HepG2 (cell line): ENCODE measurements at regions not wholly inside any gene's neighbourhood (a gene's known extent, or its start where the extent isn't known, plus 50 kb on each side); places are given as distances from the start of the nearest gene placed in this dataset.

ENCODE experiments used
- AHDC1 ChIP-seq: sonication (generic); formaldehyde crosslinking; IDR thresholded peaks from 2 replicates; pipeline ENCODE4 v1.5.1; 2020; ENCODE audit warnings: mild to moderate bottlenecking, missing genetic modification reagents, borderline replicate concordance
- ARNT2 ChIP-seq: sonication (generic); formaldehyde crosslinking; IDR thresholded peaks from 2 replicates; pipeline ENCODE4 v1.8.0; 2022; ENCODE audit warnings: mild to moderate bottlenecking, low read depth, missing genetic modification reagents, moderate library complexity
- ELK4 ChIP-seq: sonication (generic); formaldehyde crosslinking; IDR thresholded peaks from 2 replicates; pipeline ENCODE4 v1.9.0; 2021; ENCODE audit warnings: missing genetic modification reagents, borderline replicate concordance
- GABPA ChIP-seq, 2 experiments: IDR thresholded peaks; 2 replicates each; pipeline ENCODE4 v1.6.1; 2011 to 2016; ENCODE audit warnings: low read depth in 2 of 2, low read length in 1 of 2, missing biosample characterization in 1 of 2, missing genetic modification characterization in 1 of 2
- GABPB1 ChIP-seq: IDR thresholded peaks from 2 replicates; pipeline ENCODE4 v1.6.1; 2016; ENCODE audit warnings: mild to moderate bottlenecking, missing genetic modification reagents, moderate library complexity, missing compliant biosample characterization
- HDAC1 ChIP-seq: sonication (generic); formaldehyde crosslinking; IDR thresholded peaks from 2 replicates; pipeline ENCODE4 v1.5.1; 2020; ENCODE audit warnings: mild to moderate bottlenecking, missing genetic modification reagents
- HNRNPL ChIP-seq: fragments of 200-400 bp; formaldehyde crosslinking; IDR thresholded peaks from 2 replicates; pipeline ENCODE4 v1.6.1; 2017; ENCODE audit warnings: mild to moderate bottlenecking, low read depth, low read length
- NFKB2 ChIP-seq: sonication (generic); formaldehyde crosslinking; IDR thresholded peaks from 2 replicates; pipeline ENCODE4 v1.4.0; 2020; ENCODE audit warnings: missing genetic modification reagents, borderline replicate concordance
- NKX3-1 ChIP-seq: sonication (generic); formaldehyde crosslinking; IDR thresholded peaks from 2 replicates; pipeline ENCODE4 v1.5.0; 2020; ENCODE audit warnings: missing genetic modification reagents
- PLRG1 ChIP-seq: fragments of 450-650 bp; conservative IDR thresholded peaks from 2 replicates; pipeline ENCODE4 v1.6.1; 2016
- SAFB2 ChIP-seq: sonication (generic); formaldehyde crosslinking; IDR thresholded peaks from 2 replicates; pipeline ENCODE4 v1.5.1; 2020; ENCODE audit warnings: missing genetic modification reagents, low read depth, mild to moderate bottlenecking, borderline replicate concordance
- SIX4 ChIP-seq: sonication (generic); formaldehyde crosslinking; IDR thresholded peaks from 2 replicates; pipeline ENCODE4 v1.4.0; 2020; ENCODE audit warnings: missing genetic modification reagents
- TEAD2 ChIP-seq: sonication (generic); formaldehyde crosslinking; IDR thresholded peaks from 2 replicates; pipeline ENCODE4 v1.9.0; 2021; ENCODE audit warnings: missing genetic modification reagents
- ZNF101 ChIP-seq: sonication (generic); formaldehyde crosslinking; IDR thresholded peaks from 2 replicates; pipeline ENCODE4 v1.4.0; 2020; ENCODE audit warnings: mild to moderate bottlenecking, low read depth, missing genetic modification reagents, borderline replicate concordance
- ZNF367 ChIP-seq: sonication (generic); formaldehyde crosslinking; IDR thresholded peaks from 2 replicates; pipeline ENCODE4 v1.4.0; 2020; ENCODE audit warnings: missing genetic modification reagents, borderline replicate concordance
- ZNF737 ChIP-seq: sonication (generic); formaldehyde crosslinking; IDR thresholded peaks from 2 replicates; pipeline ENCODE4 v1.5.0; 2020; ENCODE audit warnings: missing genetic modification reagents, mild to moderate bottlenecking, borderline replicate concordance
- ZSCAN29 ChIP-seq: sonication (generic); formaldehyde crosslinking; conservative IDR thresholded peaks from 2 replicates; pipeline ENCODE4 v1.4.0; 2020; ENCODE audit warnings: mild to moderate bottlenecking, missing genetic modification reagents
- ZSCAN9 ChIP-seq: IDR thresholded peaks from 2 replicates; pipeline ENCODE4 v1.6.1; 2016; ENCODE audit warnings: borderline replicate concordance
- TF ChIP-seq, protein P1 (sequence below): sonication (generic); formaldehyde crosslinking; IDR thresholded peaks from 2 replicates; pipeline ENCODE4 v1.4.0; 2020; ENCODE audit warnings: missing genetic modification reagents
- TF ChIP-seq, protein P2 (sequence below): sonication (generic); formaldehyde crosslinking; IDR thresholded peaks from 2 replicates; pipeline ENCODE4 v1.8.1; 2023; ENCODE audit warnings: missing genetic modification reagents, mild to moderate bottlenecking, borderline replicate concordance

DNA sequence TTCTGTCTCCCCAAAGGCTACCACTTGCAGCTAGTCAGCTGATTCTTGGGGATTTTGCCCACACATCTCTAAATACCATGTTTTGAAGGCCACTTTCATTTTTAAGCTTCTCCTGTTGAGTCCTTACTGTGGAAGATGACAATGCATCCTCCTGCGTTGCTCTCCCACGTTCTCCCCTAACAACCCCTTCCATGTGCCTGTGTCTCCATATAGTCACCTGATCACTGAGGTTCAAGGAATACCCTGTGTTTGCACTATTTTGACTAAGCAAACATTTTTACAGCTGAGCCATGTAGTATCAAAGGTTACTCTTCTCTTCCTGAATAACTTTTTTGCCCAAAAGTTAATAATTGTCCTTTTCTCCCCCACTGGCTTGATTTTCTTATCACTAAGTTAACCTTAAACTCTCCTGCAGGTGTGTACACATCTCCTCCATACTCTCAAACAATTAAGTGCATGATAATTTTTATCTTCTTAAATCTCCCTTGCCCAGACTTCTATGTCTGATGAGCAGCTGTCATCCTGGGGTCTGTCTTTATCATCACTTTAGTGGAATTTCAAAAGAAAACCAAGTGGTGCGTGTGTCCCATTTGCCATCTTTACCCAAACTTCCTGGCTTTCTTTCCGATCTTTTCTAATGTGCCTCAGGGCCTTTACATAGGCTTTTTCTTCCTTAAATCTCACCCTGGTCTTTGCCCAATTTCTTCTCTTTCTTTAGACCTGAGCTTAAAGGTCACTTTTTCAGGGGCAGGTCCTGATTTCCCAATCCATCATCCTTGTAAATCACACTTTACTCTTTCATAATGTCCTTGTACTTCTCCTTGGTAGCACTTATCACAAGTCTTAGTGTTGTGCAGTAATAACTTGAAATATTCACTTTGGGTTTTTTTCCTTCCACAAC, 85.2 kb upstream of the SPATS2L start (continued):
- TF ChIP-seq AHDC1 (peak; percentile 90; the same call in 1 of the 2 replicates), PLRG1 (no peak), ZNF101 (CRISPR knock-in tag) (no peak), SAFB2 (CRISPR knock-in tag) (no peak; the same call in 1 of the 2 replicates), HNRNPL (no peak), ARNT2 (CRISPR knock-in tag) (no peak), TEAD2 (CRISPR knock-in tag) (no peak), ELK4 (CRISPR knock-in tag) (no peak), NKX3-1 (CRISPR knock-in tag) (peak; percentile 62; the same call in 1 of the 2 replicates), ZNF737 (CRISPR knock-in tag) (no peak), ZSCAN29 (CRISPR knock-in tag) (peak; percentile 91), ZSCAN9 (CRISPR knock-in tag) (peak; percentile 82; the same call in 1 of the 2 replicates), GABPB1 (CRISPR knock-in tag) (no peak; the same call in 1 of the 2 replicates), NFKB2 (CRISPR knock-in tag) (no peak), SIX4 (CRISPR knock-in tag) (peak; percentile 84), GABPA (IDR thresholded peaks at IDR 0.05; ENCODE audit: low read depth, low read length) (no peak), GABPA (CRISPR knock-in tag; IDR thresholded peaks at IDR 0.05; ENCODE audit: low read depth) (peak; percentile 37; the same call in 1 of the 2 replicates), ZNF367 (CRISPR knock-in tag) (no peak), HDAC1 (CRISPR knock-in tag) (peak; percentile 86)
- TF ChIP-seq, protein P1, sequence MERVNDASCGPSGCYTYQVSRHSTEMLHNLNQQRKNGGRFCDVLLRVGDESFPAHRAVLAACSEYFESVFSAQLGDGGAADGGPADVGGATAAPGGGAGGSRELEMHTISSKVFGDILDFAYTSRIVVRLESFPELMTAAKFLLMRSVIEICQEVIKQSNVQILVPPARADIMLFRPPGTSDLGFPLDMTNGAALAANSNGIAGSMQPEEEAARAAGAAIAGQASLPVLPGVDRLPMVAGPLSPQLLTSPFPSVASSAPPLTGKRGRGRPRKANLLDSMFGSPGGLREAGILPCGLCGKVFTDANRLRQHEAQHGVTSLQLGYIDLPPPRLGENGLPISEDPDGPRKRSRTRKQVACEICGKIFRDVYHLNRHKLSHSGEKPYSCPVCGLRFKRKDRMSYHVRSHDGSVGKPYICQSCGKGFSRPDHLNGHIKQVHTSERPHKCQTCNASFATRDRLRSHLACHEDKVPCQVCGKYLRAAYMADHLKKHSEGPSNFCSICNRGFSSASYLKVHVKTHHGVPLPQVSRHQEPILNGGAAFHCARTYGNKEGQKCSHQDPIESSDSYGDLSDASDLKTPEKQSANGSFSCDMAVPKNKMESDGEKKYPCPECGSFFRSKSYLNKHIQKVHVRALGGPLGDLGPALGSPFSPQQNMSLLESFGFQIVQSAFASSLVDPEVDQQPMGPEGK (CRISPR knock-in tag): peak; percentile 78
- TF ChIP-seq, protein P2, sequence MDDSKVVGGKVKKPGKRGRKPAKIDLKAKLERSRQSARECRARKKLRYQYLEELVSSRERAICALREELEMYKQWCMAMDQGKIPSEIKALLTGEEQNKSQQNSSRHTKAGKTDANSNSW (CRISPR knock-in tag): no peak
